Esophagus mucosa (tissue), 1 donor: ENCODE measurements at regions not wholly inside any gene's neighbourhood (a gene's known extent, or its start where the extent isn't known, plus 50 kb on each side); places are given as distances from the start of the nearest gene placed in this dataset.

Source experiments
- ATAC-seq: fragments of 200-7000 bp; cut with Tn5 transposase; one replicate; pipeline ENCODE4 v1.9.1; 2020
- donor health status: DM: yes; HTN: yes; CAD: no.

DNA sequence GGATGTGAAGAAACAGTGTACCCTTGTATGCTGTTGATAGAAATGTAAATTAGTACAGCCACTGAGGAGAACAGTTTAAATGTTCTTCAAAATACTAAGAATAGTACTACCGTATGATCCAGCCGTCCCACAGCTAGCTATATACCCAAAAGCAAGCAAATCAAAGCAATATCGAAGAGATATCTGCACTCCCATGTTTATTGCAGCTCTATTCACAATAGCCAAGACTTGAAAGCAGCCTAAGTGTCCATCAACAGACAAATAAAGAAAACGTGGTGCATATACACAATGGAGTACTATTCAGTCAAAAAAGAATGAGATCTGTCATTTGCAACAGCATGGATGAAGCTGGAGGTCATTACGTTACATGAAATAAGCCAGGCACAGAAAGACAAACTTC is 88.5 kb upstream of the SLC38A4 start:
- no peak for ATAC-seq

DNA sequence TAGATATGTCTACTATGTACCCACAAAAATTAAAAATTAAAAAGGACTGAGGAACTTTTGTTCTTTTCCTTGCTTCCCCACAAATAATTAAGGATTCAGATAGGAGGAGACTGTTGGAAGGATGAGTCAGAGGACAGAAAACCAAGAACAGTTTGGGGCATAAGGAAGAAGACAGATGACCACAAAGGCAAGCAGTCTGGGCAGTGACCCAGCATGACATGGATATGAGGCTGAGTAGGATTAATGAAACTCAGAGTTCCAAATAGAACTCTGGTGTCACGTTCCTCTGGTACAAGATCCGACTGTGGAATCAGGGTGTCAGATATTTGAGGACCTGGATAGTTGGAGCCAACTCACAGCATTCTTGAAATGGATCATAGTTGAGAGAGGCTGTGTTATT is 89.3 kb upstream of the SLC38A4 start:
- peak; percentile 57 for ATAC-seq

DNA sequence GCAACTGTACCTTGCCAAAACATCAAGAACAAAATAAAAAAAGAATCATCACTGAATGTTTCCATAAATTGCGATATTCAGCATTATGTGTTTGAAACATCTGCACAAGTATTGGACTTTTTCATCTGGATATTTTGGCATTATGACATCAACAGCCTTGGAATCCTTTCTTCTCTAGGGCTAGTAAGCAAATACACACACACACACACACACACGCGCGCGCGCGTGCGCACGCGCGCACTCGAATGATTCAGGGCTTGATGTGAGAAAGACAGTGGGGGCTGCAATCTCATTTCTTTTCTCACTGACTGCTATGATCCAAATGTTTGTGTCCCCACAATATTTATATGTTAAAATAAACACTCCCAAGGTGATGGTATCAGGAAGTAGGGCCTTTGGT is 90.0 kb upstream of the SLC38A4 start:
- ATAC-seq = no peak

GRCh38 chr12:46916796-46917419 is 91.1 kb upstream of the SLC38A4 start:
- peak; percentile 68 for ATAC-seq

DNA sequence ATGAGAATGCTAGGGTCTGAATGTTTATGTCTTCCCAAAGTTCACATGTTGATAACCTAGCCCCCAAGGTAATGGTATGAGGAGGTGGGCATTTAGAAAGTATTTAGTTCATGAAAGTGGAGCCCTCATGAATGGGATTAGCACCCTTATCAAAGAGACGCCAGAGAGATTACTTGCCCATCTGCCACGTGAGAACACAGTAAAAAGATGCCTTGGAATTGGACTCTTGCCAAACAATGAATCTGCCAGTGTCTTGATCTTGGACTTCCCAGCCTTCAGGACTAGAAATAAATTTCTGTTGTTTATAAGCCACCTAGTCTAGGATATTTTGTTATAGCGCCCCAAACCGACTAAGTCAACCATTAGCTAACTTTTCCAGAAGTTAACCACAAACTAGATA is 92.0 kb upstream of the SLC38A4 start:
- ATAC-seq = no peak

DNA sequence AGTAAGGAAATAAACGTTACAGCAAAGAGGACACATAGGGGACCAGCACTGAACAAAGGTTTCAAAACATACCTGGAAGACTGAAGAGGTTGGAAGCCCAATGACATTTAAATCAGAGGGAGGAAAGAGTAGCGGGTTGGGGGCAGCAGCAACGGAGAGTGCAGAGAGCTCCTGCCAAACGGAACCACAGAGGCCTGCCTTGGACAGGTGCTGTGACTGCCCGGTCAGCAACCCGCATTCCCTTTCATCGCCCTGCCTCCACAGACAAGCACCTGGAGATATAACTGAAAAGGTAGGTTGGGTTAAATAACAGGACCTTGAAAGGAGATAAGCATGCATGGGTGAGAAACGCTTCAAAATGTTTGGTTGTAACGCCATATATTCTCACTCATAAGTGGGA is 92.8 kb upstream of the SLC38A4 start:
- no peak for ATAC-seq

DNA sequence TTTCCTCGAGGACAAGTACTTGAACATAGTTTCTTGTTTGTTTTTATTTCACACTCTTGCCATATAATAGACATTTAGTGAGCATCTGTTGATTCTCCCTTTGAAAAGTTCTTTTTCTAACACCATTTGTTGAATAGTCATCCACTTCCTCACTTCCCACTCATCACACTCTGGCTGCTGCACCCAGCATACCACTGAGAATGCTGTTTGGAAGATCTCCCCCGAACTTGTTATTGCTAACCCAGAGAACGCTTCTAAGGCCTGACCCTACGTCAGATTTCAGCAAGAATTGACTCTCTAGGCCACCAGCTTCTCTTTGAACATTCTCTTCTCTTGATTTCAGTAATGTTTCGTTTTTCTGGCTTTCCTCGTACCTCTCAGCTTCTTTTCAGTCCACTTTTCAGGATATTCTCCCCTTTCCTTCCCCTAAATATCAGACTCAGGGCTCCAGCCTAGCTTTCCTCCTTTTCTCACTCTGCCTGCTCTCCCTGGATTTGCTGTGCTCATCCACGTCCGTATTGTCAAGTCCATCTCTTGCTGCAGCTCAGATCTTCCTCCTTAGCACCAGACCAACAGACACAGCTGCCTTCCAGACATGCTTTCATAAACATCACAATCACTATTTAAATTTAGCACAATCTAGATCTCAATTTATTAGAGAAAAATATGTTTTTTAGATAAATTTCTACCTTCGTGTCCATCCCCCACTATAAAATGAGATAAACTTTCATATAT is 94.0 kb upstream of the SLC38A4 start:
- ATAC-seq = no peak

GRCh38 chr12:46920499-46920898 is 94.7 kb upstream of the SLC38A4 start:
- ATAC-seq = no peak

DNA sequence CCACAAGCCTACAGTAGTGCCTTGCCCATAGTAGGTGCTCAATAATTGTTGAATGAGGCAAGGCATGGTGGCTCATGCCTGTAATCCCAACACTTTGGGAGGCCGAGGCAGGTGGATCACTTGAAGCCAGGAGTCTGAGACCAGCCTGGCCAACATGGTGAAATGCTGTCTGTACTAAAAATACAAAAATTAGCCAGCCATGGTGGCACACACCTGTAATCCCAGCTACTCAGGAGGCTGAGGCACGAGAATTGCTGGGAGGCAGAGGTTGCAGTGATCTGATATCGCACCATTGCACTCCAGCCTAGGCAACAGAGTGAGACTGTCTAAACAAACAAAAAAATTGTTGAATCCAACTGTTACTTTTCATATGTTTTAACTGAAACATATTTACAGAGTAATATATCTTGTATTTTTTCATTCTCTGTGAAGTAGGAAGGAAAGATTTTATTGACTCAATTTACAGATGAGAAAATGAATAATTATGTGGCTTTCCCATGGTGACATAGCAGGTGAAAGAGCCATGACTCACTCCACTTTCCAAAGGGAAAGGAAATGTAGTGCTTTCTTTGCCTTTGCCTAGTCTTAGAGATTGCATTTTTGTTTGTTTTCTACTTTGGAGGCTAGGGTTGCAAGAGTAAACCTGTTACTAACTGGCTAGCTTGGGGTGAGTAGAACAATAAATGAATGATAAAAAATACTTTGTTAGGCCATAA is 95.4 kb upstream of the SLC38A4 start:
- ATAC-seq = peak; percentile 67

- no peak for ATAC-seq
Measured at GRCh38 chr12:46921764-46922133, 96.0 kb upstream of the SLC38A4 start.

GRCh38 chr12:46926526-46926925 is 100.7 kb upstream of the SLC38A4 start:
- ATAC-seq = no peak

- ATAC-seq = no peak
Measured at GRCh38 chr12:46930101-46930500, 104.3 kb upstream of the SLC38A4 start.

DNA sequence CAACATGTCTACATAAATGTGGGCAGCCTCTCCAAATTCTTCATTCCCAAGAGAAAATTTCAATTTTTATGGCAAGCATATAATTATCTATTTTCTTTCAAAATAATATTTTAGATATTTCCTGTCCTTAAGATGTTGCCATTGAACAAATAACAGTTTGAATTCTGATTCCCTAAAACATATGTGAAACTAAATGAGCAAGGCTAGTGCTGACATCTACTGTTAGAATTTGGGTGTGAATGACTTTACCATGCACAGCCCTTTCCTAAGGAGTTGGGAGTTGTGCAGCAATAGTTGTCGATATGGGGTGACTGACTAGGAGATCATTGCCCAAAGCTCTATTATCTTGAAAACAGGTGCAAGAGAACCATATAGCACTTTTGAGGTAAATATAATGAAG is 108.2 kb upstream of the SLC38A4 start:
- peak; percentile 73 for ATAC-seq

DNA sequence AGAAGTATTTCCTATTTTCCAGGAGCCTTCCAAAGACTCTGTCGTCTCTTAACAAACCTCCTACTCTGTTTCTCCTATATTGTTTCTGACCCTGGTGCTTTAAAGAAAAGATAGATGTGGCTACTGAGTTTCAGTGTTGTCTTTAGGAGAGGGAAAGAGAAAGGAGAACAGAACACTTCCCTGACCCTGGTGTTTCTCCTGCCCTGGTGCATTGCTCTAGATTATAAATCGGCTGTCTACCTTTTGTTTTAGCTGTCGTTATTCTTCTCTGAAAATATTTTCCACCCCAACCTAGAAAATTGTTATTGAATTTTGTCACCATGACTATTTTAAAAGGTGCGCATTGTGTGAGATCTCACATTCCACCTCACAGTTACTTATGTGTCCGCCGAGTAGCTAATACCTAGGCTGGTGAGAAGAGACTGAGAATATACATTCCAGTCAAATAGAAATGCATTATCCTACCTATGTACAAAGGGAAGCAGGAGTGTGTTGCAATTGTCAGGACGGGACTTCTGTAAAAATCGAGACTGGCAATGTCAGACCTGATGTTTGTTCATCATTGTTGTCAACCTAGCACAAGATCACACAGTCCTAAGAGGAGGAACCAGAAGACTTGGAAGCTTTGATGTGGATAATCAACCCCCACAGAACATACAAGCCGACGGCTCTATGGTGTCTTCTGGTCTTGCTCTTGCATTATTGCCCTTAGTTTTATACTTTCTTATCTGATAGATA is 108.7 kb upstream of the SLC38A4 start:
- no peak for ATAC-seq

DNA sequence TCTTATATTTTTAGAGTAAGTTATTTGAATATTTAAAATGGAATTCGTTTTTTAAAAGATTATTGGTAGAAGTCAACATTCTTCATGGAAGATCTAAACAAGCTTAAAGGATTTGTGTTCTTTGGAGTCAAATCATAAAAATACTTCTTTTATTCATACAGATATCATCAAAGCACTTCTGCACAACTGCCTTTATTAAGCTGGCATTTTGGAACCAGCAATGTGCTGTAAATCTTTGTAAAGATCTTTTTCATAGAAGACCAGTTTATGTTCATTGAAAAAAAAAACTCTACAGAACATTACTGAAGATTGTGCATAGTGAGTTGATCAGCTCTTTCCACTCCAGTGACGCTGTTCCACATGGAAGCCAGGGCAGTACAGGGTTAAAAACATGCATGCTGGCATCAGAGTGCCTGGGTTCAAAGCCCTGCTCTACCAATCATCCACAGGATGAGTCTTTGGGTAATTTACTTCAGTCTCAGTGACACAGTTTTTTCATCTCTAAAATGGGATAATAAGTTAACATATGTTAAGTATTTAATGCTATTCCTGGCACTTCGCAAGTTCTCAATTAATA is 109.6 kb upstream of the SLC38A4 start:
- ATAC-seq = no peak

- ATAC-seq = no peak
Measured at GRCh38 chr12:46936042-46936441, 110.2 kb upstream of the SLC38A4 start.

GRCh38 chr12:46938071-46938678 is 112.4 kb upstream of the SLC38A4 start:
- peak; percentile 29 for ATAC-seq

DNA sequence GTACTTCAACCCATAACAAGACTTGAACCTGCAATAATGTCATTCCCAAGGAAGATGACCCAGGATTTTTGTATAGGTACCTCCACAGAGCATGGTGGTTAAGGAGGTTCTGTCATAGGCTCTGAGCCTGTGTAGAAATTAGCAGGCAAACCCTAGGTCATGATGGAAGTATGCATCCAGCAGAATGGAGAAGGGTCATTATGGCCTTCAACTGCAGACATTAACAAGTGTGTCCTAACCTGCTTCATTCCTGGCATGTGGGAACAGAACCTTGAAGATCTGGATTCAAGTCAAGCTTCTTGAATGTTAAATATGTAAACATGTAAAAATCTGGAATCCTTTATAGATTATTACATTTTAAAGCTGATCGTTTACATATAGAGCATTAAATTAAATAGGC is 116.2 kb upstream of the SLC38A4 start:
- no peak for ATAC-seq

DNA sequence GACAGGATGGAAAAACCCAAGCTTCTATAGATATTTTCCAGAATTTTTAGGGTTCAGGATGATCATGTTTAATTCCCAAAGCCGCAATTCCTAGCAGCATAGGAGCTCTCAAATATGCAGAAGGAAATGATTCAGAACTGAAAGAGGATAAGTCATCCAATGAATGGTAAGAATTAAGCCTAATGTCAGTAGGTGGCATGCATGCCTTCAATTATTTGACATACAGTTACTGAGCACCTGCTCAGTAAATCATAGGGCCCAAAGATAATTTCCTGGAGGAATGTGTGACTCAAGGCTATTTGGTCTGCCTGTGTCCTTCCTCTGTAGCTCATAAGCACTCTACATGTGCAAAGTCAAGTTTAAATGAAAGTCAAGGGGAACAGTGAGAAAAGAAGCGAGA is 116.8 kb upstream of the SLC38A4 start:
- peak; percentile 72 for ATAC-seq

DNA sequence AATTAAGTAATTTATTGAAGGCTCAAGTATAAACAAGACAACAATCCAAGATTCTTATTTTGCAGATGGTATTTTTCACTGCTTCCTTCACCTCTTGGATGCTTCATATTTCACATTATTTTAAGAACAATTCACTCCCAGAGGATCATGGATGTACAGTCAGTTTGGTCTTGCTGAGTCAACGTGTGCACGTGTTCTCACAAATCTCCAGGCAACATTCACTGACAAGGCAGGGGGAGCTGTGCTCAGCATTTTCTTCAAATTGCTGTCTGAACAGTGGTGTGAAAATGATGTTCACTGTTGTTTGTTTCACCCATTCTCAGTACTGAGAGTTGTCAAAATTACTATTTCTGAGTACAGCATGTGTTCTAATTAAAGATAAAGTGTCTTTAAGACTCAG is 118.3 kb upstream of the SLC38A4 start:
- peak; percentile 55 for ATAC-seq

- no peak for ATAC-seq
Measured at GRCh38 chr12:46944771-46945170, 119.0 kb upstream of the SLC38A4 start.

GRCh38 chr12:46945591-46945990 is 119.8 kb upstream of the SLC38A4 start:
- ATAC-seq = no peak
